ENCODE measurements at regions not wholly inside any gene's neighbourhood (a gene's known extent, or its start where the extent isn't known, plus 50 kb on each side); places are given as distances from the start of the nearest gene placed in this dataset.

- ChIA-PET CTCF (interaction anchor here (0.6 kb wide), 1 partner anchor 192 kb away, joined by 5 read pairs; no protein-coding TSS in a partner anchor), POLR2A (no interaction called here)
- no peak for TF ChIP-seq ZNF768 (tag by site-specific recombination; IDR thresholded peaks at IDR 0.05)
- TF ChIP-seq ZNF596 (tag by site-specific recombination; IDR thresholded peaks at IDR 0.05): no peak
- no peak for TF ChIP-seq ZBTB17 (tag by site-specific recombination; IDR thresholded peaks at IDR 0.05)
- no peak for TF ChIP-seq ZNF747 (tag by site-specific recombination; IDR thresholded peaks at IDR 0.05)
- no peak for TF ChIP-seq PATZ1 (tag by site-specific recombination; IDR thresholded peaks at IDR 0.05)
- TF ChIP-seq KLF7 (tag by site-specific recombination; IDR thresholded peaks at IDR 0.05; ENCODE audit: borderline replicate concordance): no peak
- no peak for TF ChIP-seq ZNF398 (tag by site-specific recombination; IDR thresholded peaks at IDR 0.05)
- TF ChIP-seq ZNF544 (tag by site-specific recombination; IDR thresholded peaks at IDR 0.05): no peak
- no peak for TF ChIP-seq ZNF48 (tag by site-specific recombination; IDR thresholded peaks at IDR 0.05)
- TF ChIP-seq ZFP37 (tag by site-specific recombination; IDR thresholded peaks at IDR 0.05): no peak
- no peak for TF ChIP-seq ZNF335 (tag by site-specific recombination; conservative IDR thresholded peaks at IDR 0.05)
- no peak for TF ChIP-seq MYNN (tag by site-specific recombination; IDR thresholded peaks at IDR 0.05; ENCODE audit: borderline replicate concordance)
- TF ChIP-seq ZBTB48 (tag by site-specific recombination; IDR thresholded peaks at IDR 0.05): no peak
- TF ChIP-seq ZNF26 (tag by site-specific recombination; IDR thresholded peaks at IDR 0.05): no peak
- Histone ChIP-seq H3K9me3 (ENCODE audit: control insufficient read depth, insufficient read depth, low read depth, low read length) (no peaks in the 10 kb centered on the region), H3K27ac (ENCODE audit: extremely low read depth, low read depth, low read length) (no peak overlapping the region), H3K4me3 (ENCODE audit: low read depth, low read length) (no peak overlapping the region), H3K36me3 (ENCODE audit: control insufficient read depth in 2 of 2, insufficient read depth in 1 of 2, low read length in 2 of 2) (no peaks in the 10 kb centered on the region), H3K4me1 (ENCODE audit: control insufficient read depth, insufficient read depth, low read length) (no peaks in the 10 kb centered on the region)
Measured at GRCh38 chrX:121258545-121258944, 211.1 kb downstream of the GLUD2 start.

- Histone ChIP-seq H3K36me3 (ENCODE audit: control insufficient read depth in 2 of 2, insufficient read depth in 1 of 2, low read length in 2 of 2) (no peaks in the 10 kb centered on the region), H3K4me3 (ENCODE audit: low read depth, low read length) (no peak overlapping the region), H3K4me1 (ENCODE audit: control insufficient read depth, insufficient read depth, low read length) (no peaks in the 10 kb centered on the region), H3K9me3 (ENCODE audit: control insufficient read depth, insufficient read depth, low read depth, low read length) (no peaks in the 10 kb centered on the region), H3K27ac (ENCODE audit: extremely low read depth, low read depth, low read length) (no peak overlapping the region)
- POLR2A ChIA-PET: no interaction called here
- TF ChIP-seq ZSCAN23 (tag by site-specific recombination; IDR thresholded peaks at IDR 0.05) (no peak), ZNF169 (tag by site-specific recombination; IDR thresholded peaks at IDR 0.05) (no peak), ZNF114 (tag by site-specific recombination; IDR thresholded peaks at IDR 0.05) (no peak), ZNF555 (tag by site-specific recombination; conservative IDR thresholded peaks at IDR 0.05) (no peak), KLF17 (tag by site-specific recombination; IDR thresholded peaks at IDR 0.05) (no peak), ELK4 (IDR thresholded peaks at IDR 0.05; ENCODE audit: borderline replicate concordance, low read depth, low read length) (no peak), ZNF580 (tag by site-specific recombination; IDR thresholded peaks at IDR 0.05) (no peak), ZNF843 (tag by site-specific recombination; IDR thresholded peaks at IDR 0.05) (no peak), ZNF707 (tag by site-specific recombination; IDR thresholded peaks at IDR 0.05) (no peak), ZNF548 (tag by site-specific recombination; IDR thresholded peaks at IDR 0.05) (no peak)
- CTCF ChIA-PET: interaction anchor here (0.8 kb wide), 1 partner anchor 267 kb away, joined by 3 read pairs; no protein-coding TSS in a partner anchor
Measured at GRCh38 chrX:121259170-121259569, 211.8 kb downstream of the GLUD2 start.
